ENCODE measurements at regions not wholly inside any gene's neighbourhood (a gene's known extent, or its start where the extent isn't known, plus 50 kb on each side); places are given as distances from the start of the nearest gene placed in this dataset.
"Not testable (repeated sequence)": the region's sequence is repeated elsewhere in the genome, so short reads cannot be mapped to it uniquely, and the experiment has no call there.

GRCh38 chr14:106365371-106365770 lies 839.0 kb downstream of the TMEM121 start:
- DNase-seq (ENCODE audit: insufficient read length, low spot score); FAIRE-seq: not testable (repeated sequence)

- not testable (repeated sequence) for DNase-seq (ENCODE audit: insufficient read length, low spot score); FAIRE-seq
Measured at GRCh38 chr14:106365894-106366293, 839.5 kb downstream of the TMEM121 start.

GRCh38 chr14:106366971-106367370 lies 840.6 kb downstream of the TMEM121 start:
- not testable (repeated sequence) for DNase-seq (ENCODE audit: insufficient read length, low spot score); FAIRE-seq

GRCh38 chr14:106369456-106369855 lies 843.1 kb downstream of the TMEM121 start:
- not testable (repeated sequence) for FAIRE-seq; DNase-seq (ENCODE audit: insufficient read length, low spot score)

- FAIRE-seq = peak; percentile 84
- no peak for TF ChIP-seq TAF1 (IDR thresholded peaks at IDR 0.05; ENCODE audit: low read depth, low read length)
- TF ChIP-seq POU2F2 (IDR thresholded peaks at IDR 0.05; ENCODE audit: low read depth, low read length) = no peak
- TF ChIP-seq SPI1 (IDR thresholded peaks at IDR 0.05; ENCODE audit: low read depth, low read length) = no peak
- TF ChIP-seq PAX5 (IDR thresholded peaks at IDR 0.05; ENCODE audit: insufficient read depth, low read length, severe bottlenecking) = no peak
- TF ChIP-seq POLR2A (IDR thresholded peaks at IDR 0.05; ENCODE audit: low read depth, low read length) = no peak
- TF ChIP-seq POLR2AphosphoS5 (IDR thresholded peaks at IDR 0.05; ENCODE audit: low read depth, low read length) = no peak
- peak; percentile 68 for DNase-seq (ENCODE audit: insufficient read length, low spot score)
Measured at GRCh38 chr14:106372870-106373652, 846.7 kb downstream of the TMEM121 start.

- DNase-seq (ENCODE audit: insufficient read length, low spot score) = not testable (repeated sequence)
Measured at GRCh38 chr14:106373653-106374110, 847.3 kb downstream of the TMEM121 start.

GRCh38 chr14:106377432-106377831 lies 851.0 kb downstream of the TMEM121 start:
- FAIRE-seq (no peak), DNase-seq (ENCODE audit: insufficient read length, low spot score) (no peak)
- TF ChIP-seq PAX5 (IDR thresholded peaks at IDR 0.05; ENCODE audit: insufficient read depth, low read length, severe bottlenecking) (no peak), POLR2A (IDR thresholded peaks at IDR 0.05; ENCODE audit: low read depth, low read length) (no peak), TAF1 (IDR thresholded peaks at IDR 0.05; ENCODE audit: low read depth, low read length) (no peak), POLR2AphosphoS5 (IDR thresholded peaks at IDR 0.05; ENCODE audit: low read depth, low read length) (no peak), POU2F2 (IDR thresholded peaks at IDR 0.05; ENCODE audit: low read depth, low read length) (no peak), SPI1 (IDR thresholded peaks at IDR 0.05; ENCODE audit: low read depth, low read length) (no peak)

More at GRCh38 chr14:106373653-106374110, 847.3 kb downstream of the TMEM121 start:
- FAIRE-seq = not testable (repeated sequence)

GRCh38 chr14:106378191-106378590 lies 851.8 kb downstream of the TMEM121 start:
- DNase-seq (ENCODE audit: insufficient read length, low spot score) = no peak
- FAIRE-seq = no peak
- TF ChIP-seq TAF1 (IDR thresholded peaks at IDR 0.05; ENCODE audit: low read depth, low read length) (no peak), PAX5 (IDR thresholded peaks at IDR 0.05; ENCODE audit: insufficient read depth, low read length, severe bottlenecking) (no peak), POLR2A (IDR thresholded peaks at IDR 0.05; ENCODE audit: low read depth, low read length) (no peak), SPI1 (IDR thresholded peaks at IDR 0.05; ENCODE audit: low read depth, low read length) (no peak), POU2F2 (IDR thresholded peaks at IDR 0.05; ENCODE audit: low read depth, low read length) (no peak), POLR2AphosphoS5 (IDR thresholded peaks at IDR 0.05; ENCODE audit: low read depth, low read length) (no peak)

- TF ChIP-seq SPI1 (IDR thresholded peaks at IDR 0.05; ENCODE audit: low read depth, low read length) (no peak), PAX5 (IDR thresholded peaks at IDR 0.05; ENCODE audit: insufficient read depth, low read length, severe bottlenecking) (no peak), POU2F2 (IDR thresholded peaks at IDR 0.05; ENCODE audit: low read depth, low read length) (no peak), TAF1 (IDR thresholded peaks at IDR 0.05; ENCODE audit: low read depth, low read length) (no peak), POLR2AphosphoS5 (IDR thresholded peaks at IDR 0.05; ENCODE audit: low read depth, low read length) (no peak), POLR2A (IDR thresholded peaks at IDR 0.05; ENCODE audit: low read depth, low read length) (no peak)
- DNase-seq (ENCODE audit: insufficient read length, low spot score) = no peak
- FAIRE-seq = no peak
Measured at GRCh38 chr14:106380740-106381139, 854.4 kb downstream of the TMEM121 start.

GRCh38 chr14:106389186-106389585 lies 862.8 kb downstream of the TMEM121 start:
- not testable (repeated sequence) for FAIRE-seq; DNase-seq (ENCODE audit: insufficient read length, low spot score)

GRCh38 chr14:106390401-106390800 lies 864.0 kb downstream of the TMEM121 start:
- DNase-seq (ENCODE audit: insufficient read length, low spot score) = no peak
- no peak for FAIRE-seq
- TF ChIP-seq PAX5 (IDR thresholded peaks at IDR 0.05; ENCODE audit: insufficient read depth, low read length, severe bottlenecking) (no peak), TAF1 (IDR thresholded peaks at IDR 0.05; ENCODE audit: low read depth, low read length) (no peak), POLR2A (IDR thresholded peaks at IDR 0.05; ENCODE audit: low read depth, low read length) (no peak), SPI1 (IDR thresholded peaks at IDR 0.05; ENCODE audit: low read depth, low read length) (no peak), POLR2AphosphoS5 (IDR thresholded peaks at IDR 0.05; ENCODE audit: low read depth, low read length) (no peak), POU2F2 (IDR thresholded peaks at IDR 0.05; ENCODE audit: low read depth, low read length) (no peak)
